H7 (cell line): ENCODE measurements at regions not wholly inside any gene's neighbourhood (a gene's known extent, or its start where the extent isn't known, plus 50 kb on each side); places are given as distances from the start of the nearest gene placed in this dataset.

Experiments used
- DNase-seq: peaks from one replicate; pipeline ENCODE4 v3.0.0; 2012
- H3K27me3 ChIP-seq: 2 replicates; pipeline ENCODE4 v1.6.0; 2011; ENCODE audit warnings: mild to moderate bottlenecking, low read length; ENCODE audit not compliant: control insufficient read depth, insufficient read depth
- H3K36me3 ChIP-seq: replicated peaks from 2 replicates; pipeline ENCODE4 v1.5.1; 2011; ENCODE audit warnings: low read length; ENCODE audit not compliant: control insufficient read depth, insufficient read depth
- H3K4me3 ChIP-seq: 2 replicates; pipeline ENCODE4 v1.5.1; 2011; ENCODE audit warnings: low read depth, mild to moderate bottlenecking, control low read depth, low read length, moderate library complexity; ENCODE audit not compliant: insufficient read depth

- no peak for DNase-seq
- no peak overlapping the region for H3K4me3 ChIP-seq
- H3K27me3 ChIP-seq: no peaks in the 10 kb centered on the region
- H3K36me3 ChIP-seq: no peaks in the 10 kb centered on the region
Observed at GRCh38 chr2:15838481-15839090, 101.8 kb upstream of the MYCN start.

- no peak for DNase-seq
- no peak overlapping the region for H3K4me3 ChIP-seq
- H3K27me3 ChIP-seq: no peaks in the 10 kb centered on the region
- H3K36me3 ChIP-seq: no peaks in the 10 kb centered on the region
Observed at GRCh38 chr2:15839426-15840124, 100.8 kb upstream of the MYCN start.

GRCh38 chr2:15840148-15840547 is 100.2 kb upstream of the MYCN start:
- no peak for DNase-seq
- Histone ChIP-seq H3K27me3 (no peaks in the 10 kb centered on the region), H3K4me3 (no peak overlapping the region), H3K36me3 (no peaks in the 10 kb centered on the region)

- H3K4me3 ChIP-seq: no peak overlapping the region
- H3K36me3 ChIP-seq: no peaks in the 10 kb centered on the region
- no peaks in the 10 kb centered on the region for H3K27me3 ChIP-seq
- no peak for DNase-seq
Observed at GRCh38 chr2:15840969-15841368, 99.4 kb upstream of the MYCN start.

- DNase-seq: no peak
- no peaks in the 10 kb centered on the region for H3K36me3 ChIP-seq
- H3K27me3 ChIP-seq: no peaks in the 10 kb centered on the region
- H3K4me3 ChIP-seq: no peak overlapping the region
Observed at GRCh38 chr2:15841776-15842560, 98.4 kb upstream of the MYCN start.

GRCh38 chr2:15842758-15843666 is 97.3 kb upstream of the MYCN start:
- Histone ChIP-seq H3K27me3 (no peaks in the 10 kb centered on the region), H3K4me3 (no peak overlapping the region), H3K36me3 (no peaks in the 10 kb centered on the region)
- peak; percentile 46 for DNase-seq

- H3K4me3 ChIP-seq: no peak overlapping the region
- H3K27me3 ChIP-seq: no peaks in the 10 kb centered on the region
- no peaks in the 10 kb centered on the region for H3K36me3 ChIP-seq
Observed at GRCh38 chr2:15844211-15844801, 96.0 kb upstream of the MYCN start.

GRCh38 chr2:15845294-15845693 is 95.1 kb upstream of the MYCN start:
- Histone ChIP-seq H3K4me3 (no peak overlapping the region), H3K36me3 (no peaks in the 10 kb centered on the region), H3K27me3 (no peaks in the 10 kb centered on the region)
- no peak for DNase-seq

More at GRCh38 chr2:15844211-15844801, 96.0 kb upstream of the MYCN start:
- DNase-seq: peak; percentile 71

- peak; percentile 37 for DNase-seq
Observed at GRCh38 chr2:15845737-15846405, 94.5 kb upstream of the MYCN start.

GRCh38 chr2:15846626-15847025 is 93.7 kb upstream of the MYCN start:
- no peak for DNase-seq
- Histone ChIP-seq H3K27me3 (no peaks in the 10 kb centered on the region), H3K4me3 (no peak overlapping the region), H3K36me3 (no peaks in the 10 kb centered on the region)

More at GRCh38 chr2:15845737-15846405, 94.5 kb upstream of the MYCN start:
- no peaks in the 10 kb centered on the region for H3K36me3 ChIP-seq
- no peak overlapping the region for H3K4me3 ChIP-seq
- H3K27me3 ChIP-seq: no peaks in the 10 kb centered on the region

GRCh38 chr2:15850534-15850933 is 89.8 kb upstream of the MYCN start:
- DNase-seq: no peak
- Histone ChIP-seq H3K36me3 (no peaks in the 10 kb centered on the region), H3K27me3 (no peaks in the 10 kb centered on the region), H3K4me3 (no peak overlapping the region)

- no peak for DNase-seq
- no peak overlapping the region for H3K4me3 ChIP-seq
- no peaks in the 10 kb centered on the region for H3K36me3 ChIP-seq
- no peaks in the 10 kb centered on the region for H3K27me3 ChIP-seq
Observed at GRCh38 chr2:15851076-15851693, 89.2 kb upstream of the MYCN start.

GRCh38 chr2:15852811-15853210 is 87.5 kb upstream of the MYCN start:
- no peaks in the 10 kb centered on the region for H3K27me3 ChIP-seq
- DNase-seq: no peak
- H3K4me3 ChIP-seq: no peak overlapping the region
- H3K36me3 ChIP-seq: no peaks in the 10 kb centered on the region
